Limb (tissue), 2 donors: ENCODE measurements at regions not wholly inside any gene's neighbourhood (a gene's known extent, or its start where the extent isn't known, plus 50 kb on each side); places are given as distances from the start of the nearest gene placed in this dataset.
"Not testable (repeated sequence)": the region's sequence is repeated elsewhere in the genome, so short reads cannot be mapped to it uniquely, and the experiment has no call there.

ENCODE experiments used
- DNase-seq, 2 donors: peaks; one replicate each; pipeline ENCODE4 v3.0.0-alpha.2; 2016; ENCODE audit errors: extremely low spot score in 2 of 2

- no peak for DNase-seq
Measured at GRCh38 chrY:7810359-7810758, 898.8 kb upstream of the AMELY start.

- no peak for DNase-seq
Measured at GRCh38 chrY:7807516-7807870, 895.9 kb upstream of the AMELY start.

GRCh38 chrY:7806592-7807515 lies 895.3 kb upstream of the AMELY start:
- no peak for DNase-seq

- no peak for DNase-seq
Measured at GRCh38 chrY:7805624-7806023, 894.1 kb upstream of the AMELY start.

- DNase-seq = no peak
Measured at GRCh38 chrY:7803737-7804136, 892.2 kb upstream of the AMELY start.

GRCh38 chrY:7796128-7796527 lies 884.6 kb upstream of the AMELY start:
- DNase-seq = no peak

GRCh38 chrY:7794441-7794840 lies 882.9 kb upstream of the AMELY start:
- DNase-seq = no peak

- DNase-seq = no peak
Measured at GRCh38 chrY:7793989-7794388, 882.4 kb upstream of the AMELY start.

- DNase-seq = no peak
Measured at GRCh38 chrY:7792431-7792830, 880.9 kb upstream of the AMELY start.

GRCh38 chrY:7781501-7781900 lies 869.9 kb upstream of the AMELY start:
- DNase-seq = no peak

GRCh38 chrY:7775436-7775835 lies 863.9 kb upstream of the AMELY start:
- DNase-seq = not testable (repeated sequence)

- no peak for DNase-seq
Measured at GRCh38 chrY:7771771-7772170, 860.2 kb upstream of the AMELY start.

- no peak for DNase-seq
Measured at GRCh38 chrY:7769790-7770375, 858.3 kb upstream of the AMELY start.

GRCh38 chrY:7768901-7769300 lies 857.3 kb upstream of the AMELY start:
- no peak for DNase-seq

GRCh38 chrY:7753711-7754110 lies 842.2 kb upstream of the AMELY start:
- no peak for DNase-seq

- DNase-seq = no peak
Measured at GRCh38 chrY:7746781-7747180, 835.2 kb upstream of the AMELY start.

- DNase-seq = no peak
Measured at GRCh38 chrY:7745581-7745901, 834.0 kb upstream of the AMELY start.

GRCh38 chrY:7744691-7745580 lies 833.4 kb upstream of the AMELY start:
- no peak for DNase-seq

- DNase-seq = no peak
Measured at GRCh38 chrY:7736847-7737365, 825.4 kb upstream of the AMELY start.

- no peak for DNase-seq
Measured at GRCh38 chrY:7731651-7732050, 820.1 kb upstream of the AMELY start.

- no peak for DNase-seq
Measured at GRCh38 chrY:7730664-7731063, 819.1 kb upstream of the AMELY start.

- DNase-seq = no peak
Measured at GRCh38 chrY:7730071-7730470, 818.5 kb upstream of the AMELY start.
